CD14-positive monocyte (primary cell): ENCODE measurements at regions not wholly inside any gene's neighbourhood (a gene's known extent, or its start where the extent isn't known, plus 50 kb on each side); places are given as distances from the start of the nearest gene placed in this dataset.

ENCODE experiments used
- DNase-seq, 3 donors: peaks; one replicate each; pipeline ENCODE4 v3.0.0-alpha.2; 2011 to 2022
- H2AFZ ChIP-seq: 2 replicates; pipeline ENCODE4 v1.6.0; 2012; ENCODE audit warnings: mild to moderate bottlenecking, low read depth, low read length, inconsistent platforms; ENCODE audit not compliant: insufficient read depth, poor library complexity, severe bottlenecking
- H3K27ac ChIP-seq, 2 donors: 1 replicate in 1 of 2; 2 replicates in 1 of 2; pipeline ENCODE4 v1.5.1; 2012 to 2013; ENCODE audit warnings: low read length in 2 of 2, control low read depth in 1 of 2, inconsistent platforms in 1 of 2, low read depth in 1 of 2, mild to moderate bottlenecking in 1 of 2
- H3K27me3 ChIP-seq, 2 donors: one replicate each; pipeline versions ENCODE4 v1.6.0 to v1.6.1; 2011 to 2013; ENCODE audit warnings: low read length in 2 of 2; ENCODE audit not compliant: control insufficient read depth in 2 of 2, insufficient read depth in 2 of 2
- H3K36me3 ChIP-seq, 2 donors: replicated peaks in 1 of 2; 1 replicate in 1 of 2; 2 replicates in 1 of 2; pipeline versions ENCODE4 v1.5.1 to v1.6.1; 2012 to 2013; ENCODE audit warnings: low read length in 2 of 2, control low read depth in 1 of 2, inconsistent platforms in 1 of 2, mild to moderate bottlenecking in 1 of 2; ENCODE audit not compliant: insufficient read depth in 2 of 2, control insufficient read depth in 1 of 2
- H3K4me1 ChIP-seq, 2 donors: 1 replicate in 1 of 2; 2 replicates in 1 of 2; pipeline versions ENCODE4 v1.5.1 to v1.6.1; 2012 to 2013; ENCODE audit warnings: low read length in 2 of 2, control low read depth in 1 of 2, inconsistent platforms in 1 of 2, mild to moderate bottlenecking in 1 of 2, moderate library complexity in 1 of 2; ENCODE audit not compliant: insufficient read depth in 2 of 2, control insufficient read depth in 1 of 2
- H3K4me2 ChIP-seq: replicated peaks from 2 replicates; pipeline ENCODE3; 2012; ENCODE audit warnings: low read length, moderate library complexity, mild to moderate bottlenecking; ENCODE audit not compliant: poor library complexity, severe bottlenecking; ENCODE audit errors: extremely low read depth
- H3K4me3 ChIP-seq, 3 experiments: fragments of 200-600 bp in 1 of 3; sonication (generic) in 1 of 3; replicated peaks in 1 of 3; 1 replicate in 2 of 3; 2 replicates in 1 of 3; pipeline ENCODE4 v1.5.1; 2011 to 2013; ENCODE audit warnings: low read length in 3 of 3, mild to moderate bottlenecking in 3 of 3, control low read depth in 2 of 3, low read depth in 2 of 3, inconsistent platforms in 1 of 3, moderate library complexity in 1 of 3
- H3K79me2 ChIP-seq: 2 replicates; pipeline ENCODE4 v1.6.0; 2012; ENCODE audit warnings: mild to moderate bottlenecking, control low read depth, inconsistent platforms, low read length, moderate library complexity; ENCODE audit not compliant: insufficient read depth
- H3K9ac ChIP-seq: 2 replicates; pipeline ENCODE4 v1.6.0; 2017; ENCODE audit warnings: low read length, mild to moderate bottlenecking; ENCODE audit not compliant: insufficient read depth, poor library complexity, severe bottlenecking
- H3K9me3 ChIP-seq, 2 donors: replicated peaks in 1 of 2; 1 replicate in 1 of 2; 2 replicates in 1 of 2; pipeline versions ENCODE4 v1.5.1 to v1.6.1; 2012 to 2013; ENCODE audit warnings: low read length in 2 of 2, control low read depth in 1 of 2; ENCODE audit not compliant: control insufficient read depth in 1 of 2, insufficient read depth in 1 of 2
- H4K20me1 ChIP-seq: 2 replicates; pipeline ENCODE4 v1.6.0; 2012; ENCODE audit warnings: mild to moderate bottlenecking, low read length, control low read depth, moderate library complexity; ENCODE audit not compliant: insufficient read depth
- H3K27ac Mint-ChIP-seq, 7 donors: one replicate each; pipeline ENCODE4 v1.8.0; 2020; ENCODE audit warnings: mild to moderate bottlenecking in 7 of 7, mixed read lengths in 7 of 7, moderate library complexity in 6 of 7, inconsistent platforms in 2 of 7
- H3K27me3 Mint-ChIP-seq, 3 donors: one replicate each; pipeline ENCODE4 v1.8.0; 2021 to 2022; ENCODE audit warnings: low read depth in 3 of 3, mild to moderate bottlenecking in 3 of 3, mixed read lengths in 3 of 3, moderate library complexity in 3 of 3, inconsistent platforms in 1 of 3
- H3K36me3 Mint-ChIP-seq, 2 donors: one replicate each; pipeline ENCODE4 v1.8.0; 2020; ENCODE audit warnings: mixed read lengths in 2 of 2, inconsistent platforms in 1 of 2, mild to moderate bottlenecking in 1 of 2
- H3K4me1 Mint-ChIP-seq: one replicate; pipeline ENCODE4 v1.8.0; 2020; ENCODE audit warnings: mild to moderate bottlenecking, mixed read lengths
- H3K4me3 Mint-ChIP-seq, 2 donors: one replicate each; pipeline ENCODE4 v1.8.0; 2020; ENCODE audit warnings: mild to moderate bottlenecking in 2 of 2, mixed read lengths in 2 of 2, moderate library complexity in 1 of 2
- H3K9me3 Mint-ChIP-seq, 7 donors: one replicate each; pipeline ENCODE4 v1.8.0; 2020 to 2022; ENCODE audit warnings: mixed read lengths in 7 of 7, mild to moderate bottlenecking in 6 of 7, moderate library complexity in 6 of 7, inconsistent platforms in 2 of 7
- WGBS: methylation state at CpG from one replicate; pipeline ENCODE4 v1.1.5; 2013; ENCODE audit warnings: missing lambda C conversion rate; ENCODE audit not compliant: insufficient coverage; 5-methylcytosine and 5-hydroxymethylcytosine counted together
- intact Hi-C, 2 donors: fragments of 100-400 bp; cut with micrococcal nuclease; formaldehyde crosslinking; loops; one replicate each; pipeline versions ENCODE4 v1.15.0 to v1.15.1; 2023
- TF ChIP-seq, protein P1 (sequence below): fragments of 200-600 bp; IDR thresholded peaks from one replicate; pipeline ENCODE4 v1.8.0; 2022; ENCODE audit warnings: antibody characterized with exemption, mild to moderate bottlenecking

DNA sequence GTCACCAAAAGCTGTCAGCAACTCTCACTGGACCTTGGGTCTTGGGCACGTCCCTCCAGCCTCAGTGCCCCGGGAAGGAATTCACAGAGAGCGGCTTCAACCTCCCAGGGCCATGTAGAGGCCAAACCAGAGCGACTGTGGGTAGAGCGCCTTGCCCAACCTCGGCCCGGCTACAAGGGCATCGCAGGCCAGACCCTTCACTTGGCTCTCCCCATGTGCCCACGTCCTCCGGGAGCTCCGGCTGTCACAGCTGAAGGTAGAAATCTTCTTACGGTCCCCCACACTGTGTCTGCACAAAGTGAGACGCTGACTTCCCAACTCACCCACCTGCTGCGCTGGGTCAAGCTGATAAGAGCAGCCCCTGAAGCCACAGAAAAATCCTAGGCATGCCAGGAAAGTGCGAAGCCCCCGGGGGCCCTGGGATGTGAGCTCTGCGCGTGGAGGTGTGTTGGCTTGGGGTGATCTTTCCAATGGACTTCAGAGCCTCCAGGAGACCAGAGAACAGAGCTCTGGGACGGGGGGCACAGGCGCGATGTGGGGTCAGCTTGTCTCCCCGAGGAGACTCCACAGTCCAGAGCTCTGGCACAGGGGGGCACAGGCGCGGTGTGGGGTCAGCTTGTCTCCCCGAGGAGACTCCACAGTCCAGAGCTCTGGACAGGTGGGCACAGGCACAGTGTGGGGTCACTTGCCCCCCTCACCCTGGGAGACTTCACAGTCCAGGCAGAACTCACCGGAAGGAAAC, 105.5 kb downstream of the RTP5 start:
- Histone ChIP-seq H3K27ac (no peak overlapping the region), H3K79me2 (no peaks in the 10 kb centered on the region), H3K4me2 (no peak overlapping the region), H3K9me3 (no peaks in the 10 kb centered on the region), H3K36me3 (no peaks in the 10 kb centered on the region), H3K4me1 (peaks cover 3 to 15% of the 10 kb centered on the region in 2 donors), H2AFZ (no peak overlapping the region), H4K20me1 (no peaks in the 10 kb centered on the region), H3K27me3 (no peaks in the 10 kb centered on the region), H3K4me3 (no peak overlapping the region), H3K9ac (no peak overlapping the region)
- no peak for DNase-seq
- Mint-ChIP-seq H3K27me3 (peaks cover 0 to 2% (median 2%) of the 10 kb centered on the region in 3 donors), H3K4me3 (no peak overlapping the region), H3K27ac (peak overlapping the region in 1 of 7 donors; percentile 12), H3K36me3 (peaks cover 0 to 4% of the 10 kb centered on the region in 2 donors), H3K9me3 (peaks cover 0 to 16% (median 4%) of the 10 kb centered on the region in 7 donors), H3K4me1 (peaks cover 16% of the 10 kb centered on the region)
- 97% methylated on average over 20 of the region's 26 CpGs for WGBS
- intact Hi-C loops = loop anchor here in 1 of 2 donors (5.0 kb wide), 1 partner anchor 112 kb away; no protein-coding TSS in a partner anchor
- TF ChIP-seq, protein P1, sequence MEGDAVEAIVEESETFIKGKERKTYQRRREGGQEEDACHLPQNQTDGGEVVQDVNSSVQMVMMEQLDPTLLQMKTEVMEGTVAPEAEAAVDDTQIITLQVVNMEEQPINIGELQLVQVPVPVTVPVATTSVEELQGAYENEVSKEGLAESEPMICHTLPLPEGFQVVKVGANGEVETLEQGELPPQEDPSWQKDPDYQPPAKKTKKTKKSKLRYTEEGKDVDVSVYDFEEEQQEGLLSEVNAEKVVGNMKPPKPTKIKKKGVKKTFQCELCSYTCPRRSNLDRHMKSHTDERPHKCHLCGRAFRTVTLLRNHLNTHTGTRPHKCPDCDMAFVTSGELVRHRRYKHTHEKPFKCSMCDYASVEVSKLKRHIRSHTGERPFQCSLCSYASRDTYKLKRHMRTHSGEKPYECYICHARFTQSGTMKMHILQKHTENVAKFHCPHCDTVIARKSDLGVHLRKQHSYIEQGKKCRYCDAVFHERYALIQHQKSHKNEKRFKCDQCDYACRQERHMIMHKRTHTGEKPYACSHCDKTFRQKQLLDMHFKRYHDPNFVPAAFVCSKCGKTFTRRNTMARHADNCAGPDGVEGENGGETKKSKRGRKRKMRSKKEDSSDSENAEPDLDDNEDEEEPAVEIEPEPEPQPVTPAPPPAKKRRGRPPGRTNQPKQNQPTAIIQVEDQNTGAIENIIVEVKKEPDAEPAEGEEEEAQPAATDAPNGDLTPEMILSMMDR = no peak

DNA sequence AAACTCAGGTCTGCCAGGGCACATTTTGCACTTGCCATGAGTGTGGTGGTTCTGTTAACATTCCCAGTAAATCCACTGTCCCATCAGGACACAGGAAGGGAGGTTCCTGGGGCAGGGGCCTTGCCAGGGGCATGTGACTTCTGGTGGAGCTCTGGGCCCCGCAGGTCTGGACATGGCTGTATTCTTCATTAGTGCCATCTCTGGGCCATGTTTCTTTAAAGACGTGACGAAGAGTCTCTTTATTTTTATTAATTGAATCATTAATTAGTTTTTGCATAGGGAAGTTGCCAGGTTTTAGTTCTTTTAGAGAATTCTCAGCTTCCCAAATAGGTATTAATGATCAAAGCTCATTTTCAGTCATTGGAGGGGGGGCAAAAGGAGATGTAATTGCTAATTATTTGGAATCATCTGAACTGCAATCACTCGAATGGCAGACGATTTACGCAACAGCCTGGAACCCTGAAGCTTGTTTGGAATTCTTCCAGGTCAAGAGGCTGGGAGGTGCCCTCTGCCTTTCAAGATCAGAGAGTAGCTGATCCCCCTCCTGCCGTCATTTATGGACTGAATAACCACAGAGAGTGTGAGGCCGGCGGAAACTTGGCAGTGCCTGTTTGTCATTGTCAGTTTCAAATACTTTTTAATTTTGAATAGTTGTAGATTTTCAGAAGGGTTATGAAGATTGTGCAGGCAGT, 106.2 kb downstream of the RTP5 start:
- DNase-seq = no peak
- no peak overlapping the region for H3K4me2 ChIP-seq
- peak overlapping the region in 1 of 7 donors; percentile 63 for H3K27ac Mint-ChIP-seq
- H4K20me1 ChIP-seq = no peaks in the 10 kb centered on the region
- H3K4me1 Mint-ChIP-seq = peaks cover 10% of the 10 kb centered on the region
- no peak overlapping the region for H3K4me3 Mint-ChIP-seq
- no peaks in the 10 kb centered on the region for H3K9me3 ChIP-seq
- H3K27me3 ChIP-seq = no peaks in the 10 kb centered on the region
- H3K9ac ChIP-seq = no peak overlapping the region
- no peaks in the 10 kb centered on the region for H3K36me3 ChIP-seq
- H3K9me3 Mint-ChIP-seq = peaks cover 0 to 16% (median 3%) of the 10 kb centered on the region in 7 donors
- peaks cover 0 to 4% of the 10 kb centered on the region in 2 donors for H3K36me3 Mint-ChIP-seq
- peaks cover 0 to 9% of the 10 kb centered on the region in 2 donors for H3K4me1 ChIP-seq
- 68% methylated on average over 4 of the region's 9 CpGs for WGBS
- no peaks in the 10 kb centered on the region for H3K79me2 ChIP-seq
- intact Hi-C loops = no loop called here
- H2AFZ ChIP-seq = no peak overlapping the region
- H3K27ac ChIP-seq = no peak overlapping the region
- peaks cover 0 to 2% (median 2%) of the 10 kb centered on the region in 3 donors for H3K27me3 Mint-ChIP-seq
- TF ChIP-seq, protein P1 = no peak
- no peak overlapping the region for H3K4me3 ChIP-seq
